Mucosa of descending colon (tissue), 3 donors: ENCODE measurements at regions not wholly inside any gene's neighbourhood (a gene's known extent, or its start where the extent isn't known, plus 50 kb on each side); places are given as distances from the start of the nearest gene placed in this dataset.

ENCODE experiments used
- ATAC-seq: fragments of 200-7000 bp; cut with Tn5 transposase; one replicate; pipeline ENCODE4 v1.9.1; 2020; ENCODE audit warnings: mild to moderate bottlenecking, moderate library complexity
- DNase-seq, 3 donors: peaks; one replicate each; pipeline ENCODE4 v3.0.0-alpha.2; 2020
- H3K36me3 ChIP-seq: fragments of 200-600 bp; one replicate; pipeline ENCODE4 v1.8.0; 2021; ENCODE audit warnings: low read depth, mild to moderate bottlenecking
- H3K4me1 ChIP-seq: fragments of 200-600 bp; one replicate; pipeline ENCODE4 v1.8.0; 2021; ENCODE audit warnings: low read depth, mild to moderate bottlenecking
- H3K4me3 ChIP-seq: fragments of 200-600 bp; one replicate; pipeline ENCODE4 v1.8.0; 2021; ENCODE audit warnings: mild to moderate bottlenecking
- H3K9me3 ChIP-seq: fragments of 200-600 bp; one replicate; pipeline ENCODE4 v1.8.0; 2021; ENCODE audit warnings: mild to moderate bottlenecking
- CTCF ChIP-seq: fragments of 200-600 bp; IDR thresholded peaks from one replicate; pipeline ENCODE4 v1.8.0; 2022; ENCODE audit warnings: antibody characterized with exemption, mild to moderate bottlenecking
- intact Hi-C, 2 donors: fragments of 100-400 bp; cut with DNase I in 1 of 2; cut with micrococcal nuclease in 1 of 2; formaldehyde crosslinking; loops; one replicate each; pipeline versions ENCODE4 v1.11.0 to v1.11.1; 2022; cut with DNase I, micrococcal nuclease
- donor health status: DM: no; HTN: no; CAD: no; lungs with moderate emphysema.
- donor health status: DM: no; HTN: no; CAD: no.
- donor health status: DM: no; HTN: yes; CAD: no.

GRCh38 chr4:53645108-53645507 is 53.8 kb upstream of the LNX1 start:
- intact Hi-C loops: loop anchor here in 1 of 2 donors (10.0 kb wide), 1 partner anchor 50 kb away; the partner anchor contains the start of gene LNX1
- DNase-seq (peak in 2 of 3 donors; percentile 34 to 44), ATAC-seq (peak; percentile 16)
- TF ChIP-seq CTCF: no peak
- Histone ChIP-seq H3K9me3 (no peaks in the 10 kb centered on the region), H3K4me3 (no peak overlapping the region), H3K36me3 (no peaks in the 10 kb centered on the region), H3K4me1 (peaks cover 11% of the 10 kb centered on the region)

DNA sequence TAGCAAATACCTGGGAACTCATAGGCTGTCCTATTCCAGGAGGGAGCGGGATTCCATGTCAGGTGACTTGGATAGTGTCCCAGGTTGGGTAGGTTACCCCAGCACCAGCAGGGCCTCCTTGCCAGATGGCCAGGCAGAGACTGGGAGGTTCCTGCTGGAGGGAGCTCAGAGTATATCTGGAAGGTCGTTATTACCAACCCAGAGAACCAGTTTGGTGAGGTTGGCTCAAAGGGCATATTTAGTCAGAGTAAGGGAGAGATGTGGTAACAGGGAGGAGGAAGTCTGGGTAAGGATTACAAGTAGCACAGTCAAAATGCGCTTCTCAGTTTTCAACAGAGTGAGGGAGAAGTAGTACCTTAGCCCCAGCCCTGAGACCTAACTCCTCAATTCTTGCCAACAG is 53.3 kb upstream of the LNX1 start:
- peaks cover 11% of the 10 kb centered on the region for H3K4me1 ChIP-seq
- ATAC-seq (peak; percentile 96), DNase-seq (peak; percentile 82 to 92 (median 87))
- no peak overlapping the region for H3K4me3 ChIP-seq
- intact Hi-C loops: loop anchor here in 1 of 2 donors (10.0 kb wide), 1 partner anchor 50 kb away; the partner anchor contains the start of gene LNX1
- no peaks in the 10 kb centered on the region for H3K9me3 ChIP-seq
- no peak for TF ChIP-seq CTCF
- no peaks in the 10 kb centered on the region for H3K36me3 ChIP-seq
